ENCODE measurements at regions not wholly inside any gene's neighbourhood (a gene's known extent, or its start where the extent isn't known, plus 50 kb on each side); places are given as distances from the start of the nearest gene placed in this dataset.
A peak's percentile ranks its signal among the peaks of the same experiment; 100 is the strongest.

GRCh38 chr6:105739764-105740163 is 336.9 kb upstream of the PREP start (continued):
- TF ChIP-seq REST (IDR thresholded peaks at IDR 0.05; ENCODE audit: unreplicated experiment) (no peak), CTCF (conservative IDR thresholded peaks at IDR 0.05; ENCODE audit: low read depth in 2 of 2) (no peak), EZH2 (IDR thresholded peaks at IDR 0.05; ENCODE audit: low read depth, unreplicated experiment) (no peak), CREB1 (CRISPR knock-in tag; IDR thresholded peaks at IDR 0.05; ENCODE audit: low read depth) (no peak), NANOG (IDR thresholded peaks at IDR 0.05; ENCODE audit: borderline replicate concordance) (no peak)

GRCh38 chr6:105733556-105734162 is 330.8 kb upstream of the PREP start:
- H3K27me3 ChIP-seq (ENCODE audit: insufficient read depth), result no peaks in the 10 kb centered on the region
- H3K9me3 Mint-ChIP-seq, result peaks cover 13% of the 10 kb centered on the region; the same call in 2 of the 3 replicates
- ATAC-seq (no peak; the same call in 2 of the 3 replicates), DNase-seq (ENCODE audit: low spot score) (peak; percentile 79)
- H3K4me3 ChIP-seq, result no peak overlapping the region
- no peaks in the 10 kb centered on the region for H3F3A ChIP-seq (replicated peaks; ENCODE audit: low read depth)
- no peaks in the 10 kb centered on the region for H3K36me3 Mint-ChIP-seq (ENCODE audit: low read depth)
- H3K4me1 ChIP-seq (ENCODE audit: insufficient read depth), result no peaks in the 10 kb centered on the region
- H3K79me2 ChIP-seq (replicated peaks; ENCODE audit: insufficient read depth), result no peaks in the 10 kb centered on the region
- no peak overlapping the region for H3K27ac Mint-ChIP-seq
- peaks cover 1% of the 10 kb centered on the region for H3K27me3 Mint-ChIP-seq (ENCODE audit: insufficient read depth, low read depth, poor library complexity)
- H3K4me3 Mint-ChIP-seq, result no peak overlapping the region
- H3K4me1 Mint-ChIP-seq, result no peaks in the 10 kb centered on the region
- no peaks in the 10 kb centered on the region for H4K20me1 ChIP-seq (replicated peaks; ENCODE audit: insufficient read depth)
- H3K9me2 ChIP-seq (ENCODE audit: insufficient read depth), result 0 out of 2 replicates have a peak, but pooled peaks cover 3% of the 10 kb centered on the region
- no peak overlapping the region for H3K4me2 ChIP-seq
- no peaks in the 10 kb centered on the region for H3K36me3 ChIP-seq (ENCODE audit: insufficient read depth)
- H3K27ac ChIP-seq (ENCODE audit: low read depth), result no peak overlapping the region
- TF ChIP-seq NANOG (IDR thresholded peaks at IDR 0.05; ENCODE audit: borderline replicate concordance), result no peak
- peak; percentile 52 to 89 for TF ChIP-seq CTCF (conservative IDR thresholded peaks at IDR 0.05; ENCODE audit: low read depth in 2 of 2)
- no peak overlapping the region for H2AFZ ChIP-seq
